ENCODE measurements at regions not wholly inside any gene's neighbourhood (a gene's known extent, or its start where the extent isn't known, plus 50 kb on each side); places are given as distances from the start of the nearest gene placed in this dataset.

GRCh38 chr2:185640588-185640987, 98.0 kb upstream of the FSIP2 start:
- intact Hi-C loops (cut with micrococcal nuclease; ENCODE audit: unreplicated experiment) (no loop called here), in situ Hi-C loops (cut with HindIII; ENCODE audit: low pct_unique_long_range_greater_than_20kb, low sequenced_read_pairs) (no loop called here)
- no peaks in the 10 kb centered on the region for H3K27me3 ChIP-seq (ENCODE audit: control insufficient read depth, insufficient read depth, low read length)
- POLR2A ChIA-PET, result no interaction called here
- no peaks in the 10 kb centered on the region for H3K36me3 ChIP-seq (ENCODE audit: control insufficient read depth, insufficient read depth, low read length)
- H3K4me1 ChIP-seq (ENCODE audit: control insufficient read depth, insufficient read depth, low read length), result no peaks in the 10 kb centered on the region
- CTCF ChIA-PET, result no interaction called here
- no peak overlapping the region for H3K4me3 ChIP-seq (ENCODE audit: low read depth in 2 of 2, low read length in 2 of 2)
- TF ChIP-seq REST (IDR thresholded peaks at IDR 0.05; ENCODE audit: insufficient read depth in 1 of 2, low read depth in 2 of 2, low read length in 1 of 2) (no peak), CTCF (IDR thresholded peaks at IDR 0.05) (no peak), POLR2AphosphoS5 (IDR thresholded peaks at IDR 0.05; ENCODE audit: low read depth, low read length) (no peak), TCF7L2 (IDR thresholded peaks at IDR 0.05; ENCODE audit: low read depth, low read length) (no peak), SIN3A (IDR thresholded peaks at IDR 0.05; ENCODE audit: borderline replicate concordance, insufficient read depth, low read depth, low read length) (no peak)
- BruUV-seq (replicated peaks), result no TSS peak
- no peak overlapping the region for H3K27ac ChIP-seq (ENCODE audit: low read length)
- DNase-seq (ENCODE audit: low read depth, low spot score), result no peak
- ATAC-seq, result no peak
- no peaks in the 10 kb centered on the region for H3K9me3 ChIP-seq (ENCODE audit: control insufficient read depth, insufficient read depth, low read depth, low read length)

- DNase-seq (ENCODE audit: low read depth, low spot score), result no peak
- Histone ChIP-seq H3K36me3 (ENCODE audit: control insufficient read depth, insufficient read depth, low read length) (no peaks in the 10 kb centered on the region), H3K27me3 (ENCODE audit: control insufficient read depth, insufficient read depth, low read length) (no peaks in the 10 kb centered on the region), H3K4me1 (ENCODE audit: control insufficient read depth, insufficient read depth, low read length) (no peaks in the 10 kb centered on the region), H3K4me3 (ENCODE audit: low read depth in 2 of 2, low read length in 2 of 2) (no peak overlapping the region), H3K27ac (ENCODE audit: low read length) (no peak overlapping the region), H3K9me3 (ENCODE audit: control insufficient read depth, insufficient read depth, low read depth, low read length) (no peaks in the 10 kb centered on the region)
- ChIA-PET CTCF (no interaction called here), POLR2A (no interaction called here)
- intact Hi-C loops (cut with micrococcal nuclease; ENCODE audit: unreplicated experiment), result no loop called here
- BruUV-seq (replicated peaks), result no TSS peak
- TF ChIP-seq SIN3A (IDR thresholded peaks at IDR 0.05; ENCODE audit: borderline replicate concordance, insufficient read depth, low read depth, low read length) (no peak), CTCF (IDR thresholded peaks at IDR 0.05) (no peak), TCF7L2 (IDR thresholded peaks at IDR 0.05; ENCODE audit: low read depth, low read length) (no peak), POLR2AphosphoS5 (IDR thresholded peaks at IDR 0.05; ENCODE audit: low read depth, low read length) (no peak), REST (IDR thresholded peaks at IDR 0.05; ENCODE audit: insufficient read depth in 1 of 2, low read depth in 2 of 2, low read length in 1 of 2) (no peak)
- ATAC-seq, result no peak
- in situ Hi-C loops (cut with HindIII; ENCODE audit: low pct_unique_long_range_greater_than_20kb, low sequenced_read_pairs), result no loop called here
Observed at GRCh38 chr2:185643434-185643833, 95.2 kb upstream of the FSIP2 start.

All from Panc1 (cell line).